OCI-LY1 (cell line): ENCODE measurements at regions not wholly inside any gene's neighbourhood (a gene's known extent, or its start where the extent isn't known, plus 50 kb on each side); places are given as distances from the start of the nearest gene placed in this dataset.

Experiments
- CTCF ChIP-seq: fragments of 200-600 bp; sonication (generic), shearing (Covaris generic); IDR thresholded peaks from 2 replicates; pipeline ENCODE4 v1.5.1; 2017; ENCODE audit warnings: mild to moderate bottlenecking, antibody characterized with exemption, low read length, moderate library complexity, mixed read lengths
- EZH2 ChIP-seq: fragments of 200-600 bp; sonication (generic), shearing (Covaris generic); IDR thresholded peaks from 2 replicates; pipeline ENCODE4 v1.8.0; 2017; ENCODE audit warnings: borderline replicate concordance, mixed run types, mild to moderate bottlenecking, antibody characterized with exemption, low read length, moderate library complexity, mixed read lengths

GRCh38 chr11:33505093-33505492, 195.5 kb downstream of the C11orf91 start:
- no peak for TF ChIP-seq CTCF
- no peak for TF ChIP-seq EZH2
